Natural killer cell (primary cell): ENCODE measurements at regions not wholly inside any gene's neighbourhood (a gene's known extent, or its start where the extent isn't known, plus 50 kb on each side); places are given as distances from the start of the nearest gene placed in this dataset.

ENCODE experiments used
- ATAC-seq, 3 donors: fragments of 150-1000 bp in 2 of 3; fragments of 200-7000 bp in 1 of 3; cut with Tn5 transposase; 1 replicate in 1 of 3; 2 replicates in 2 of 3; pipeline ENCODE4 v1.10.0; 2021; ENCODE audit warnings: mild to moderate bottlenecking in 2 of 3, moderate library complexity in 2 of 3
- DNase-seq, 2 donors: peaks; one replicate each; pipeline versions ENCODE4 v3.0.0 to v3.0.0-alpha.2; 2013 to 2021; ENCODE audit warnings: mixed read lengths in 1 of 2
- H3K27ac ChIP-seq: one replicate; pipeline ENCODE4 v1.5.1; 2013; ENCODE audit warnings: mild to moderate bottlenecking, low read length
- H3K27me3 ChIP-seq: one replicate; pipeline ENCODE4 v1.6.1; 2013; ENCODE audit warnings: low read length; ENCODE audit not compliant: control insufficient read depth, insufficient read depth
- H3K36me3 ChIP-seq: one replicate; pipeline ENCODE4 v1.6.1; 2013; ENCODE audit warnings: low read length; ENCODE audit not compliant: control insufficient read depth, insufficient read depth
- H3K4me1 ChIP-seq: one replicate; pipeline ENCODE4 v1.6.1; 2013; ENCODE audit warnings: low read length; ENCODE audit not compliant: control insufficient read depth, insufficient read depth
- H3K4me3 ChIP-seq: one replicate; pipeline ENCODE4 v1.5.1; 2013; ENCODE audit warnings: low read length
- H3K9me3 ChIP-seq: one replicate; pipeline ENCODE4 v1.6.1; 2013; ENCODE audit warnings: low read length; ENCODE audit not compliant: control insufficient read depth, insufficient read depth
- H3K27ac Mint-ChIP-seq, 2 donors: one replicate each; pipeline ENCODE4 v1.8.0; 2022; ENCODE audit warnings: mild to moderate bottlenecking in 2 of 2, mixed read lengths in 2 of 2, moderate library complexity in 1 of 2
- H3K27me3 Mint-ChIP-seq, 2 donors: one replicate each; pipeline ENCODE4 v1.8.0; 2022; ENCODE audit warnings: low read depth in 2 of 2, mixed read lengths in 2 of 2
- H3K36me3 Mint-ChIP-seq: one replicate; pipeline ENCODE4 v1.8.0; 2022; ENCODE audit warnings: mixed read lengths
- H3K4me1 Mint-ChIP-seq, 2 donors: one replicate each; pipeline ENCODE4 v1.8.0; 2022; ENCODE audit warnings: mixed read lengths in 2 of 2
- H3K4me3 Mint-ChIP-seq: one replicate; pipeline ENCODE4 v1.8.0; 2022; ENCODE audit warnings: mild to moderate bottlenecking, moderate library complexity, mixed read lengths
- H3K9me3 Mint-ChIP-seq, 2 donors: one replicate each; pipeline ENCODE4 v1.8.0; 2022; ENCODE audit warnings: mixed read lengths in 2 of 2
- CTCF ChIP-seq: fragments of 200-600 bp; IDR thresholded peaks from one replicate; pipeline ENCODE4 v1.8.0; 2022; ENCODE audit warnings: antibody characterized with exemption
- WGBS: methylation state at CpG from one replicate; pipeline ENCODE4 v1.1.7; 2013; ENCODE audit warnings: missing lambda C conversion rate; ENCODE audit not compliant: insufficient coverage; 5-methylcytosine and 5-hydroxymethylcytosine counted together
- intact Hi-C: fragments of 100-400 bp; cut with micrococcal nuclease; formaldehyde crosslinking; loops from one replicate; pipeline ENCODE4 v1.14.2; 2022

GRCh38 chr9:2406252-2406651 lies 215.3 kb upstream of the VLDLR start:
- H3K27me3 ChIP-seq = no peaks in the 10 kb centered on the region
- H3K9me3 ChIP-seq = peaks cover 4% of the 10 kb centered on the region
- no peak for TF ChIP-seq CTCF
- no peaks in the 10 kb centered on the region for H3K36me3 ChIP-seq
- no peak overlapping the region for H3K27ac ChIP-seq
- H3K4me1 ChIP-seq = no peaks in the 10 kb centered on the region
- Mint-ChIP-seq H3K4me1 (no peaks in the 10 kb centered on the region), H3K27me3 (peaks cover 0 to 7% of the 10 kb centered on the region in 2 donors), H3K4me3 (no peak overlapping the region), H3K27ac (no peak overlapping the region), H3K9me3 (peaks cover 3 to 4% of the 10 kb centered on the region in 2 donors), H3K36me3 (peaks cover 7% of the 10 kb centered on the region)
- 88% methylated on average over 12 of the region's 12 CpGs for WGBS
- DNase-seq (no peak), ATAC-seq (peak in 1 of 3 donors; percentile 14)
- intact Hi-C loops = no loop called here
- no peak overlapping the region for H3K4me3 ChIP-seq

GRCh38 chr9:2407450-2407849 lies 214.1 kb upstream of the VLDLR start:
- no peaks in the 10 kb centered on the region for H3K4me1 Mint-ChIP-seq
- Histone ChIP-seq H3K4me3 (no peak overlapping the region), H3K36me3 (no peaks in the 10 kb centered on the region), H3K27ac (no peak overlapping the region), H3K27me3 (no peaks in the 10 kb centered on the region), H3K9me3 (peaks cover 4% of the 10 kb centered on the region), H3K4me1 (no peaks in the 10 kb centered on the region)
- H3K9me3 Mint-ChIP-seq = peaks cover 0 to 4% of the 10 kb centered on the region in 2 donors
- TF ChIP-seq CTCF = no peak
- H3K36me3 Mint-ChIP-seq = peaks cover 7% of the 10 kb centered on the region
- WGBS = 94% methylated on average over 7 of the region's 7 CpGs
- ATAC-seq = no peak
- H3K27me3 Mint-ChIP-seq = peaks cover 0 to 7% of the 10 kb centered on the region in 2 donors
- H3K27ac Mint-ChIP-seq = no peak overlapping the region
- no peak overlapping the region for H3K4me3 Mint-ChIP-seq
- intact Hi-C loops = no loop called here
- DNase-seq = no peak

DNA sequence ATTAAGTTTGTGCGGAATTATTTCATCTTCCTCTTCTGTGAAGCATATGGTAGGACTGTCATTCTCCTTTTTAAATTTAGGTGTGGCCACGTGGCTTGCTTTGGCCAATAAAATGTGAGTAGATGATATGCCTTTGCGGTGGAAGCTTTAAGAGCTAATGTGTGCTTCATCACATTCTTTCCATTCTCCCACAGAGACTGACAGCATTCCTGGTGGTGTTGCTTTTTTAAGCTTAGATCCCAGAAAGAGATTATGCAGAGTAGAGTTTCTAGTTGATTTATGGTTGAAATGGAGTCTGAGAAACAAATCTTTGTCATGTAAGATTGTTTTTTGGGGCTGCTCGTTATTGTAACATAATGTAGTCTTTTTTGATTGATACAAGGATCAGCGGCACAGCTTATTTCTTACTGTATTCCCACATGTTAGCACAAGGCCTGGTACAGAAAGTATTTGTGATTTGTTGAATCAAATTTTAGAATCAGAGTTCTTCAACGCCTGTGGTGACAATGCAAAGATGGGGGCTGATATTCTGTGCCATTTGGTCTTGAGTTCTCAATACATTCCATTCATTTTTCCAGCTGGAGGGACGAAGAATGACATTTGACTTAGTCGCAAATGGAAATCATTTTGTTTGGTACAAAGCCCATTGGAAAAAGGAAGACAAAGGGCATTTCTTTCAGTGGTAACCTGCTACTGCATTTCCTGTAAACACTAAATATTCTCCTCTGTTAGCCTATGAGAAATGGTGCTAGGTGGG lies 209.9 kb upstream of the VLDLR start:
- Mint-ChIP-seq H3K27me3 (no peaks in the 10 kb centered on the region), H3K36me3 (no peaks in the 10 kb centered on the region), H3K9me3 (no peaks in the 10 kb centered on the region), H3K27ac (no peak overlapping the region), H3K4me1 (no peaks in the 10 kb centered on the region), H3K4me3 (no peak overlapping the region)
- Histone ChIP-seq H3K36me3 (no peaks in the 10 kb centered on the region), H3K9me3 (no peaks in the 10 kb centered on the region), H3K4me1 (no peaks in the 10 kb centered on the region), H3K4me3 (no peak overlapping the region), H3K27ac (no peak overlapping the region), H3K27me3 (no peaks in the 10 kb centered on the region)
- 75% methylated on average over 3 of the region's 8 CpGs for WGBS
- no peak for TF ChIP-seq CTCF
- ATAC-seq (no peak), DNase-seq (no peak)
- intact Hi-C loops = no loop called here
